ENCODE measurements at regions not wholly inside any gene's neighbourhood (a gene's known extent, or its start where the extent isn't known, plus 50 kb on each side); places are given as distances from the start of the nearest gene placed in this dataset.

DNA sequence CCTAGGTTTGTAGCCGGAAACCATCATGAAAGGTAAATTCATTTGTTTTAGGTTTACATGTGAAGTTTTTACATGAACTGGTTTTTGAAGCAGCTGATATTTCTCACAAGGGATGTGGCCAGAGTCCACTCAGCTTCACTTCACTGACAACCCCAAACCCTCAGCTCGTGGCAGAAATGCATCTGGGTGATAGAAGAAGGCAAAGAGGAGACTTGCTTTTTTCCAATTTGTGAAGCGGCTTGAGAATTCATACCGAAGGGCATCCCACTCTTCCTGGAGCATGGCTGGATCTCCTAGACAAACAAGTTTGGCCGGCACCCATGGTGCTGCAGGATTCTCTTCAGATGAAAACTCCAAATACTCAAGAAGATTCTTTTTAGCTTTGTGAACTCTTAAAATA lies 392.8 kb upstream of the CNR1 start:
- DNase-seq (ENCODE audit: low spot score) = peak; percentile 3

DNA sequence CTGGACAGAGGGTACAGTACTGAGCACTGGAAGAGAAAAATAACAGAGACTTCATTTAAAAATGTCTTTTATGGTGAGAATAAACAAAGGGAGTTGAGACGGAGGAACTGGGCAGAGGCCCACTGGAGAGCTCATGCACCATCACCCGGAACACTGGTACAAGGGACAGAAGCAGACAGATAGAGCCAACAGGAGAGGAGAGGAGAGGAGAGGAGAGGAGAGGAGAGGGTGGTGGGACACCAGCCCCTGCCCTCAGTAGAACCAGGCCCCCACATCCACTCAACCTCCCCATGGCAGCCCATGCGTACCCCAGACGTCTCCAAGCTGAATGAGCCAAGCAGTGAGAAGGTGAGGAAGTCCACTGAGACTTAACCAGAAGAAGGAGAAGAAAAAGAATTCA lies 390.5 kb upstream of the CNR1 start:
- DNase-seq (ENCODE audit: low spot score) = no peak

DNA sequence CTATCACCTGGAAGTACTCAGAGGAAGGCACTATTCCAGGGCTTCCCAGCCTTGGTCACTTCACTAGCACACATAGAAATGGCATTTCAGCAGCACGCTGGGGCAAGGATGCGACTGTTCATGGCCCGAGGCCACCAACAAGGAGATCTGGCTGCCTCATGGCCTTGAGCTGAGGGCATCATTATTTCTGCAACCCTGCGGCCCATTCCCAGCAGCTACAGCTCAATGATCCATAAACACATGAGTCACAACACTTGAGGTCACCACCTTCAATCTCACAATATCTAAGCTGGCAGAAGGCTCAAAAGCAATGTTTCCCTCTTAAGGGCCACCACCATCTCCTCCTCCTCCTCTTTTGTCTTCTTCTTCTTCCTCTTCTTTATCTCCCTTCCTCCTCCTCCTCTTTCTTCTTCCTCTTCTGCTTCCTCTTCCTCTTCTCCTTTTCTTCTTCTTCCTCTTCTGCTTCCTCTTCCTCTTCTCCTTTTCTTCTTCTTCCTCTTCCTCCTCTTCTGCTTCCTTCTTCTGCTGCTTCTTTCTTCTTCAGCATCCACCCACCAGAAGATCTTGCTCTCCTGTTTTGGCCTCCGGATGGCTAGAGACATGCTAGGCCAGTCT lies 382.9 kb upstream of the CNR1 start:
- no peak for DNase-seq (ENCODE audit: low spot score)

DNA sequence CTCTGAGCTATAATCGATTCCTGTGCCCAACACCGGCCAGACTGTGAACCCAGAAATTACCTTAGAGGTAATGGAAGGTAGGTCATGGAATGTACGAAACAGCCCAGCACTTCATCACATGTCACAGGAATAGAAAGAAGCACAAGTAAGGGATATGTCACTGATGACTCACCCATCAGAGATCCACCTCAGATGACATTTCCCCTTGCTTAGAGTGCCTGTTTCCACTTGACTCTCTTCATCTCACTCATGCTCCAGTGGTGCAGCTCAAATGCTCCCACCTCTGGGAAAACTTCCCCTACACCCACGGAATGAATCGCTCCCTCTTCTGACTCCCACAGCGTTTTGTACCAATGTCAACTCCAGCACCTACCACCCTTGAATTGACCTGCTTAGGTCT lies 381.6 kb upstream of the CNR1 start:
- no peak for DNase-seq (ENCODE audit: low spot score)

DNA sequence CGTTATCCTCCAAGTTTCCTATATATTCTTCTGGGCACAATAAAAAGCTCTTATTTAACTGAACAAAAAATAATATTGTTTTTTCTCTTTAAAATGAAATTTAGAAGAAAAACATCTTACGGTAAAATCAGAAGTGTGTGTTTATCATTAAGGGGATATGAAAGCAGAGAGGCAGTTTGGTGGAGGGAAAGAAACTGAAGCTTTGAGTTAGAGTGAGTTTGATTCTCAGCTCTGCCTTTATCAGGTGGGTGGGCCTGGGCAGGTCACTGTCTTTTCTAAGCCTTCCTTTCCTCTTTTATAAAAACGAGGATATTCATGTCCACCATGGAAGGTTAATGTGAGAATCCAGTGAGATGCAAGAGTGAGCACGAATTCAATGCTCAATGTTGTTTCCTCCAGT lies 379.8 kb upstream of the CNR1 start:
- DNase-seq (ENCODE audit: low spot score) = no peak

- DNase-seq (ENCODE audit: low spot score) = no peak
Observed at GRCh38 chr6:88544986-88545612, 379.0 kb upstream of the CNR1 start.

DNA sequence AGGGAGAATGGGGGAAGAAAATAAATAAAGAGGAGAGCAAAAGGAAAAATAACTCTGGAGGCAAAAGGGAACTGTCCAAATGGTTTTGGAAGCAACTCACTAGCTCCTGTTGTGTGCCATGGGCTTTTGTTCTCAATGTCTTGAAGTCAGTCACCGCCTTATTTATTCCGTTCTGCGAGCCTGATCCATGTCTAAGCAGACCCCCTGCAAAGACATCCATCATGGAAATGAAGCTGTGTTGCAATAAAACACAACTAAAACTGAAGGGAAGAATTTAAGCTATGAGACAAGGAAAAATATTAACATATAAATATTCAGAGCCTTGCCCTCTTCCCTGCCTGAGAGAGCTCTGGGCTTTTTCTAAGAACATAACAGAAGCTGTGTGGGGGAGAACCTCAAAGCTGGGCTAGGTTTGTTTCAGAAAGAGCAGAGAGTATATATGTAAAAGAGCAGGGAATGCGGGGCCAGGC lies 373.2 kb upstream of the CNR1 start:
- DNase-seq (ENCODE audit: low spot score) = no peak

DNA sequence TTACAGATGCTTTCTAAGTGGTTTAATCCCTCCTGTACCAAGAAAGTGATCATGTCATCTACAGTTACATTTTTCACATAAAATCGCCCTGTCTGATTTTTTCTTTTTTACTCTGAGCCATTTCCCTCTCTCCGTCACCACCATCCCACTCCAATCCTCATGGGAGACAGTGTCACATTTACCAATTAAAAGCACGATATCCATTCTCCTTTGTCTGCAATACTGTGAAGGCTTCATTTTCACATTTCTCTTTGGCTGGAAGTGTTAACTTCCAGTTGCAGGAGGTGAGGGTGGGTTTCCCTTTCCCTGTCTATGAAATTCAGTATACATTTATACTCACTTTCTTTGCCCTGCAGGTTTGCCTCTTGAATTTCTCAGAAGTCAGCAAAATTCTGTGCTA lies 372.7 kb upstream of the CNR1 start:
- no peak for DNase-seq (ENCODE audit: low spot score)

DNA sequence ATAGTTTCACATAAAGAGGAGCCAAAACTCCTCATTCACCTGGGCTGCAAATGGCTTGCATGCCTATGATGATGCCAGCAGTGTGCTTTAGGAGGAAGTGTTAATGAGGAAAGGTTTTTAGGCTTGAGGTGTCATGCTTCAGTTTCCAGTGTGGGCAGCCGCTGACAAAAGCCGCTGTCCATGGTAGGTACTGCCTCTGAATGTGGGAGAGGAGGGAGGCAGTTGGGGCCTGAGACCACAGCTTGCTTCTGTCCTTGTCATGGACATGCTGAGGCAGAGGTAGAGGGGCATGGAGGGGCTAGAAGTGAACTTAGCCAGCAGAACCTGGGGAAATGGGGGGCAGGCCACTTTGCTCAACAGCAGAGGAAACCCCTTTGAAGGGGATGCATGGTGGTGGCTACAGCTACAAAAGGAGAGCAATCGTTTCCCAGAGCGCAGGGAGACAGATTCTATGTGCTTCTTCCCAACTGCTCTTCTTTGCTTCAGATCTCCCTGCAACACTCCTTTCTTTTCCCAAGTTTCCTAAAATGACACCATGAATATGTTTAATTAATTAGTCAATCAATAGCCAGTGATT lies 372.1 kb upstream of the CNR1 start:
- peak; percentile 18 for DNase-seq (ENCODE audit: low spot score)

GRCh38 chr6:88536071-88536625 lies 370.0 kb upstream of the CNR1 start:
- no peak for DNase-seq (ENCODE audit: low spot score)

DNA sequence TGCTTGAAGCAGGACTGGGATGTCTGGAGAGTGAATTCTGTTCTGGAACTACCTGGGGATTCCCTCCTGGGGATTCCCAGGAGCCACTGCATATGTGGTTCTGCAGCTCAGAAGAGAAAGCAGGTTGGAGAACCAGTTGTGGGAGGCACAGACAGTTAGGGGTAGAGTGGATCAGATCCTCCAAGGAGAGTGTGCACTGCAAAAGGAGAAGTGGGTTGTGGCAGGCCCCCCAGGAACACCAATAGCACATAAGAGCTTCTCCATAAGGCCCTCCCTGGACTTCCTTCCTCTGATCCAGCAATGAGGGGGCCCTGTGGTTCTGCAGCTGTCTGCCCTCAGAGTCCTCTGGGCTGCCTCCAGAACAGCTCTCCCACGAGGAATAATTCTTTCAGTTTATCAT lies 369.2 kb upstream of the CNR1 start:
- DNase-seq (ENCODE audit: low spot score) = no peak

DNA sequence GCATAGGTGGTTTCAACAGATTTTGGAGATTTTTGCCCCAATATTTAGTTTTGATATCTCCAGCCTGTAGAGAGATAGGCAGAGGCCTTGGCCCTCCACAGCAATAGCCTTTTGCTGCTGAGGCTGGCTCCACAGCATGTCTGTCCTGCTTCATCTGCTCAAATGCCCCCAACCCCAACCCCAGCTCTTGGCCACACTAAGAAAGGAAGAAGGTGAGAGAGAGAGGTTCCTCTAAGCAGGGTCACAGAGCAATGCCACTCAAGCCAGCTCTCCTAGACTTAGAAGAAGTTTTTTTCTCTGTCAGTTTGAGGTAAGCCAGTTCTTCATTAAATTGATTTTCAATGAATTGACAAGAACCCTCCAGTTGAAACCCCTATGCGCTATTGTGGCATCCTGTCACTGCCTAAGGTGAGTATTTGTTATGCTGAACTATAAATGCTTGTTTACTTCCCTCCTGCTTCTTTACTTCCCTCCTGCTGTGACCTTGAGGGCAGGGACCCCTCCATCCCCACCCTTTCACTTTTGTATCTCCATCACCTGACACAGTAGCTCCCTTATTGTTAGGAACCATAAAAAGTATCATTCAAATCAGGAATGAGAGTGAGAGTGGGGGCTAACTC lies 366.2 kb upstream of the CNR1 start:
- no peak for DNase-seq (ENCODE audit: low spot score)

DNA sequence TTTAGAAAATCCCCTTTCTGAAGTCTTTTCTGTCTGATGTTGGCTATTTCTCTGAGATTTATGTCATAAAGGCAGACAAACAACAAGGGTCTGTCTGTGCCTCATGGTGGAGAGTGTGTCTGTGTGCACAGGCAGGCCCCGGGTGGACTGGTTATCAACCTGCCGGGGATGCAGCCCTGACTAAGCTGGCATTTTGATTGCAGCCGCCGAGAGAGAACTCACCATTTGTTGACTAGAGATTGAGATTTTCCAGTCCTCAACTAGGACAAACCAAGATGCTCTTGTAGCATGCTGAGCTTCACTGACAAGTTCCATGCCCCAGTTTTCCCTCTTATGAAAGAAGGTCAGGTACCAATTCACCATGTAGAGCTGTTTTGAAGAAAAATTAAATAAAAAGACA lies 363.6 kb upstream of the CNR1 start:
- DNase-seq (ENCODE audit: low spot score) = peak; percentile 22

DNA sequence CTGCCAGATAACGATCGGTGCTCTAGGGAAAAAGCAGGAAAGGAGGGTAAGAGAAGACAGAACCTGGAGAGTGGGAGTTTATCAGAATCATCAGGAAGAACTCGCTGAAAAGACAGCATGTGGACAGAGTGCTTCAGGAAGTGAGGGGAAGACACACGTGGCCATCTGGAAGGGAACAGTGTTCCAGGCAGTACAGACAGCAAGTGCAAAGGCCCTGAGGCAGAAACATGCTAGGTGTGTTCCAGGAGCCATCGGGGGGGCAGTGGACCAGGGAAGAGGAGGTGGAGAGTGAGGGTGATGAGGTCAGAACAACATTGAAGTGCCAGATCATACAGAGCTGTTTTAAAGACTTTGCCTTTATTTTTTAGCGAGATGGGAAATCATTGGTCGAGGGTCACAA lies 354.3 kb upstream of the CNR1 start:
- DNase-seq (ENCODE audit: low spot score) = no peak

DNA sequence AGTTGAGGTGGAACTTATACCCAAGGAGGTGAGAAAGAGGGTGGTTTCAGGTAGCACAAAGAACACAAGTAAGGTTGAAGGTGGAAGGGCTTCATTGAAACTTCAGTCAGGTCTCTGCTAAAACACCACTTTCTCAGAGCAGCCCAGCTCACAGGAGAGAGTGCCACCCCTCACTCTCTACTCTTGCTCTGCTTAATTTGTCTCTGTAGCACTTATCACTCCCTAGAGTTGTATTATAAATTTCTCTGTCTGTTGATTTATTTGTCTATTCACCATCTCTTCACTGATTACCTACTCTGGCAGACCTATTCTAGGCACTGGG lies 353.8 kb upstream of the CNR1 start:
- DNase-seq (ENCODE audit: low spot score) = no peak

DNA sequence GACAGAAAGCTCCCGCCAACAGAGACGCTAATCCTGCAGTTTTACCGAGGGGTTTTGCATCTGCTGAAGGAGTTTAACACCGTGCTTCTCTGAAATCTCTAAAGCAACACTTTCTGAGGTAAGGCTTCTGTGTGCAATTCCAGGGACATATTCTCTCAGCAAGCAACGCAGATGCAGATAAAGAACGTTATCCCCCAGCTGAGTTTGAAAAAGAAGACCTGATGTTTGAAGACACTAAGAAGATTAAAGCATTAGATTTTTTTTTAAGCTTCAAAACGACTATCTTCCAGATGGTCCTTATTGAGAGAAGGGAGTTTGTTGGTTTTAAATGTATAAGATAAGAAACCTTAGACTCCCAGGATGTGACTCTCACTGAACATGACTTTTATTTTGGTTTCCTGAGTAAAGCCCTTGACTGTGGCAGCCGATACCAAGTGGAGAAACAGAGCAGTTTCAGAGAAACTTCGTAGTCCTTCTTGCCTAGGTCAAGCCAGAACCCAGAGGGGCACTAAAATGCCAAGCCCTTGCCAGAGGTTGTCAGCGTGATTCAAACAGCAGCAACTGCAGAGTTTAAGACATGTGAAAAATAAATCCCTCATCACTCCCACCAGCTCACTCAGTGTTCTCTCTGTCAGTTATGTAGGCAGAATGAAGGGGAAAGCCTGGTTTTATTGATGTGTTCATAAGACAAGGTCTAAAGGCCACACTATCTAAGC lies 353.3 kb upstream of the CNR1 start:
- DNase-seq (ENCODE audit: low spot score) = peak; percentile 60

GRCh38 chr6:88517737-88518136 lies 351.6 kb upstream of the CNR1 start:
- no peak for DNase-seq (ENCODE audit: low spot score)

DNA sequence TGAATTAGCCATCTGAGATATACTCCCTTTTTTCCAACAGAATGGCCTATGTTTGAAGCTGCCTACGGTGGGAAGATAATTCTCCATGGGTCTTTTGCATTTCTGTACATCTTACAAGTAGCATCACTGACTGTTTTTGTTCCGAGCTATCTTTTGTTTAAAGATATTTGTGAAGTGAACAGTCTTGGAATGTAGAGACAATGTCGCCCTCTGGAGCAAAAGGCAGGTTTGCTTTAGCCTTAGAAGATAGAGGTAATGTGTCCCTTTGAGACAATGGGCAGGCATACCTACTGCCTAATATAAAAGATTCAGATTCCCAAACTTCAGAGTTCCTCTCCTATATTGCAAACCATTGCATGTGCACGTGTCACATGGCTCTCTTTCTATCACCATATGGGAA lies 347.8 kb upstream of the CNR1 start:
- no peak for DNase-seq (ENCODE audit: low spot score)

- DNase-seq (ENCODE audit: low spot score) = no peak
Observed at GRCh38 chr6:88513471-88513870, 347.3 kb upstream of the CNR1 start.

GRCh38 chr6:88512951-88513350 lies 346.8 kb upstream of the CNR1 start:
- no peak for DNase-seq (ENCODE audit: low spot score)

DNA sequence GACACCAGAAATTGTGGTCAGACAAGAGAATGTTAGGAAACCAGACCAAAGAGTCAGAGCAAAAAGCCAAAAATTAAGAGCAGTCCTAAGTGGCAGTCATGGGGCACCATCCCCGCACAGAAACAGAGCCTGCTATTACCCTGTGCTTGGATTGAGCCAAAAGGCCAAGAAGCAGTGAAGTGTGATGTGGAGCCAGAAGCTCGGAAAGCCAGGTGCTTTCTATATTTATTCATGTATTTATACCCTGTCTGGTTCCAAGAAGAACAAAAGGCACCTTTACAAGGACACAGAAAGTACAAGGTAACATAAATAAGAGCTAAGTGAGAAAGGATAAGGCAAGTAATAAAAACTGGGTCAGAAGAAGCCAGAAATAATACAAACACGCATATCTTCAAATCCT lies 336.2 kb upstream of the CNR1 start:
- DNase-seq (ENCODE audit: low spot score) = no peak

Measured in umbilical cord (tissue), 1 donor.